GM19372 (cell line): ENCODE measurements at regions not wholly inside any gene's neighbourhood (a gene's known extent, or its start where the extent isn't known, plus 50 kb on each side); places are given as distances from the start of the nearest gene placed in this dataset.

Experiments used
- ATAC-seq: cut with Tn5 transposase; IDR thresholded peaks from one replicate; pipeline ENCODE4 v1.9.1; 2021; ENCODE audit warnings: mild to moderate bottlenecking, low read depth, moderate library complexity; ENCODE audit not compliant: unreplicated experiment

DNA sequence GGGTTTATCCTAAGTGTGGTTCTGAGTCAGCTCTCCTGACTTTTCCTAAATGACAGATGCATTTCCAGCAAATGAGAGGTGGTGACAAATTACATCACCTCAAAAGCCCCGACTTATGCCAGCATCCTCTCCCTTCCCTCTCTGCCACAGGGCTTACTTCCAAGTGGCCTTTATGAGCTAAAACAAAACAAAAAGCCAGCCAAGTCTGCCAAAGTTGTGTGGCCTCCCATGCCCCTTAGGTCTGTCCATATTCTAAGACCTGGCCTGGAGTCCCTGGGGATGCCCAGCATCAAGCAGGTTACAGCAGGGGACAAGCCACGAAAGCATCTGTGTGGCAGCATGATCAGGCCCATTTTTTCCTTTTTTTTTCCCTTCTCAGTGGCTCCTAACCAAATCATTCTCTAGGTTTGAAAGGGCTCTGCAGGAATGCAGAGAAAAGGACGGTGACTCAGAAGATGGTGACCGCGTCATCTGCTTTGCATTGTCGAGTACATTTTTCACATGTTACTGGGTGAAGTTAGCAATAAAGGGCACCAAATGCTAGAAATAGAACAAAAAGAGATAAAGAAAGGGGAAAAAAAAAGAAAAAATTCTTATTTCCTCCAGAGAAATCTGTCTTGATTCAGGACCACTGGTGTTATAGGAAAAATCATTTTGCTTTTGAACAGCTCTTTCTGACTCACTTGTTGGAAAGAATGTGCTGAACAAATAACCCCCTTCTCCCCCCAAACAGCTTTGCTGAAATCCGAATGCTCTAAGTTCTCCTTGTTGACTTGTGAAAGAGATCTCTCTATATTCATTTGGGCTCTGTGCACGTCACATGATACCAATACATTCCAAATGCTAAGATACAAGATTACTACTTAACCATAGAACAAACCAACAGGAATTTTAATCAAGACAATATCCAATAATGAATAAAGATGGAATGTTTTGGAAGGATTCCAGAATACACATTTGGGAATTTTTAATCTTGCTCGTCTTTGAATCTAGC is 178.7 kb downstream of the EN1 start:
- ATAC-seq = no peak

DNA sequence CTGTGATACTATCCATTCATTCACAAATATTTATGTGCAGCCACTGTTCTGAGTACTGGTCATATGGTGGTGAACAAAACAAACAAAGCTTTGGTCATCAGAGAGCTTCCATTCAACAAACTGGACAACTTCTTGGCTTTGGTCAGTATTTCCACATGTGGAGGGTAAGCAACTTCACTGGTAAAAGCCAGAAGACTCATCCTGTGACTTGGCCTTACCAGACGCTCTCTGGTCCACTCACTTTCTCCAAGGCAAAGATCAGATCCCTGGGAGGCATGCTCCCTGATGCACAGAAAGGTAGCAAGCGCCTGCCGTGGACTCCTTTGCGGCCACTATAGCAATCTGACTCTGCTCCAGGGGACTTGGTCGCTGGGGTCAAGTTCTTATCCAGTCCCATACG is 179.5 kb downstream of the EN1 start:
- no peak for ATAC-seq

DNA sequence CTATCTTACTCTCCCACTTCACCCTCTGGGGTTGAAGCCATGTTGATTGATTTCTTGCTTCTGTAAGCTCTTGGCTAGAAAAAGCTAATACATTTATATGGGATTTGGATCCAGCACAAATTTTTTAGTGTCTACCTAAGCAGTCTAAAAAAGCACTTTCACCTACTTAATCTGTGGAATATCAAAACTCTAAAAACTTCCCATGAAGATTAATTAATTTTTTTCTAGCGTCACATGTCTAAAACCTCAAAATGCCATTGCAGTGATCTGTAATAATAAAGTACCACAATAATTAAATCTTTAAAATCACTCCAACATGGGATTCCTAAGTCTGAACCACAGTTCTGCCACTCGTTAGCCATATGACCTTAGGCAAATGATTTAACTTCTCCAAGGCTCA is 180.1 kb downstream of the EN1 start:
- ATAC-seq = no peak

DNA sequence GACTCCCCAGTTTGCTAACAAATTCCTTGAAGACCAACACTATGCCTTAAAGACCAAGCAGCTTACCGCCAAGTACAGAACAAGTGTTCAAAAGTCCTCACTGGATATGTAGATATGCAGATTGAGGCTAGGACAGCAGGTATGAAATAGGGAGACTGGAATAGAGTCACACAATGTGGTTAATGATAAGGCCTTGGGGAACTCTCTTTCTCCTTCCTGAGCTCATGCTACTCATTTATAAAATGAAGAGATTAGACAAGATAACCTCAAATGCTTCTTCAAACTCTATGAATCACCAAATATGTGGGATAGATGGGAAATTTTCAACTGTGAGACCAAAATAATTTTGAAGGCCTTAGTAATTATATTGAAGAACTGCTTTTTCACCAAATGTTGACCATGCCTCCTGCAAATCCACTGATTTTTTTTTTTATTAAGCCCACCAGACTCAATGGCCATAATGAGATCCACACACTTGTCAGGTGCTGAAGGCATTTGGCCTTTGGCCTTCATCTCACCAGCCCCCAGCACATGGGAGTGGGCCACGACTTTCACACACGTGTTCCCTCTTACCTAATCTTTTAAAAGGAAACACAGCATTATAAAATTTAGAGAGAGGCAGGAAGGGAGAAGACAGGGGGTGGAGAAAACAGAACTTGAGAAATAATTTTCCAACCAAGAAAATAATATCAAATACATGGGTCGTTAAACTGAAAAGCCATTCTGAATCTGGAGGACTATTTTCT is 181.5 kb downstream of the EN1 start:
- ATAC-seq = no peak

DNA sequence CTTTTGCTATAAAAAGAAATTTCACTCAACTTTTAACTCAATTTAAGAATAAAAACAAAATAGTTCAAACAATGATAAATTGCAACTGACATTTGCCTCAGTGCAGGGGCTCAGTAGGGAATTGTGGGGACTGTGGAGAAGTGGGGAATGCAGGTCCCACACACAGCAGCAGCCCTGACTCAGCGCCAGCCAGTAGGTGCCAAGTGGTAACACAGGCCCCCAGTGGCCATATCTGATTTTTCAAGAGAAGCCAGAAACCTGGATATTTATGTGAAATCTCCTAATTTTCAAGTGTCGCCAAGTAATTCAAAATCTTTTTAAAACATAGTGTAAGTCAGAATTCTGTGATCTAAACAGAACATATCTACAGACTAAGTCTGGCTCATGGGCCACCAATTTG is 186.3 kb downstream of the EN1 start:
- no peak for ATAC-seq

DNA sequence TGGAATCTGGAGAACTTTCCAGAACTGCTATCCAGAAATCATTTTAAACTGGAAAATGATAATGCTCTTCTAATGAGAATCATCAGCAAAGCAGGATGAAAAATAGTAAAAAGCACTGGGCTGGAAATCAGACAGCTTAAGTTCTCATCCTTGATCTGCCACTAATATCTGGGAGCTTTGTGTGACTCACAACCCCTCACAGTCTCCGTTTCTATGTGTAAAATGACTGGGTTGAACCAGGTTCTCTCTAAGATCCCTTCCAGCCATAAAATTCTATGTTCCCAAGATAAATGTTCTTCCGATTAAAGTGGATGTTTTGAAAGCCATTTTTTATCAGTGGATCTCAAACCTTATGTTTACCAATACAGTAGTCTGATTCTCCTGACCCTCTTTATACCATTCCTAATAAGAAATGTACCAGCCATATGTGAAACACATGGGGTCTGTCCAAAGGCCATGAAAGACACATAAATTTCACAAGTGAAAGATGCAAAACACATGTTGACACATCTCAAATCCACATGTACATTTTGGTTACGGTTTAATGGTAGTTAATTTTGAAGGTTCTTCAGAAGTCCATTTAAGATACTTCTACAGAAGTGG is 188.8 kb downstream of the EN1 start:
- no peak for ATAC-seq

DNA sequence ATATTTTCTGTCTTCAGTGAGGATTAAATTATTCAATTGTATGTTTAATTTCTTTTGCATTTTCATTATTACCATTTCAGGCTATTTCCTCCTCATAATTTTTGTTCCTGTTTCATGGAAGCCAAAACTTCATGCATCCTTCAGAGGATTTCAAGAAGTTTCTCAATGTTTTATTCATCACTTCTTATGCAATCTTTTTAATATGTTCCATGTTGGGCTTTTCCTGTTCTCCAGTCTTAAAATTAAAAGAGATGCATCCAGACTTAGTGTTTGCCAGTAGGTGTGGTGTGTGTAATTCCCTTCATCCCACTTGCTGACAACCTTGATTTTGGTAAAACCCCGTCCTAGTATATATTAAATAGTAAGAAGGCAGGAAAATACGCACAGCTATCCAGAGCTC is 190.0 kb downstream of the EN1 start:
- no peak for ATAC-seq

DNA sequence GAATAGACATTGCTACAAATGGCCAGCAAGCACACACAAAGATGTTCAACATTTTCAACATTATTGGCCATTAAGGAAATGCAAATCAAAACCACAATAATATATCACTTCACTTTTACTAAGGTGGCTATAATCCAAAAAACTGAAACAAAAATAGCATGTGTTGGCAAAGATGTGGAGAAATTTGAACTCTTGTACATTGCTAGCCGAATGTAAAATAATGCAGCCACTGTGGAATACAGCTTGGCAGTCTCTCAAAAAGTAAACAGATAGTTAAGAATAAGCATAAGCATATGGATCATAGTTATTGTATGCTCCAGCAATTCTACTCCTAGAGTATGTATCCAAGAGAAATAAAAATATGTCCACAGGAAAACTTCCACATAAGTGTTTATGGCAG is 192.5 kb downstream of the EN1 start:
- no peak for ATAC-seq

DNA sequence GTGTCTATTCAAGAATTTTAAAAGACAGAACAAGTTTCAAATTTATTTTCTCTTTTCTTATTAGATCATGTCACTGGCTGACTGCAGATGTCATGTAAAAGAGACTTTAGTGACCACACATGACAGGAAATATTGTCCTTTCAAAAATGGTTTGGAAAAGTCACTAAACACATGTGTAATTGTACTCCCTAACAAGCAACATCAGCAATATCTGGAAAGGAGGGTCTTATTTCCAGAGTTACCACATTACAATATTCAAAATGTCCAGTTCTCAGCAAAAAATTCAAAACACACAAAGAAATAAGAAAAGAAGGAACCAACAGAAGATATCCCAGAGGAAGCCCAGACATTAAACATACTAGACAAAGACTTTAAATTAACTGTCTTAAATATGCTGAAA is 197.1 kb downstream of the EN1 start:
- no peak for ATAC-seq

DNA sequence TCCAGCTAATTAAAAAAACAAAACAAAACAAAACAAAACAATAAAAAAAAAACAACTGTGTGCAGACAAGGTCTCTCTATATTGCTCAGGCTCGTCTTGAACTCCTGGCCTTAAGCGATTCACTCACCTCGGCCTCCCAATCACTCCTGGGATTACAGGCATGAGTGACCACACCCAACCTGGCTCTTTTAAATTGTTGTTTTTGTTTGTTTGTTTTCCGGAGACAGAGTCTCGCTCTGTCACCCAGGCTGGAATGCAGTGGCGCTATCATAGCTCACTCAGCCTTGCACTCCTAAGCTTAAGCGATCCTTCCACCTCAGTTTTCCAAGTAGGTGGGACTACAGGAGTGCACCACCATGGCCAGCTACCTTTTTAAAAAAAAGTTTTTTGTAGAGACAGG is 201.6 kb downstream of the EN1 start:
- ATAC-seq = no peak

DNA sequence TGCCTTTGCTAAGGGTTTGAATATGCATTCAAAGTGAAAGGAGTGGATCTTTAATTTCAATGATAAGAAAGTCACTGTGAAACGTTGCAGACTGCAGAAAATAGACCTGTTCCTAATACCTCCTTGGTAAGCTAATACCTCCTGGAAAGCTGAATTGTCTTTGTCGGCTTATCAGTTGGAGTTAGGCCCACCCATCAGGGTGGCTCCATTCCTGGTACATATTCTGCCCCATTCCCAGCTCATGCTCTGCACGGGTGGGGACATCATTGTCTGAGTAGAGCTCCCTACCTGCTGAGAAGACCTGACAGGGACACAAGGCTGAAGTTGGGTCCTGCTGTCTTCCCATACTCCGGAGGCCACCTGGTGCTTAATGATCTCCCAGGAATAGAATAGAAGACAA is 203.3 kb downstream of the EN1 start:
- ATAC-seq = no peak

DNA sequence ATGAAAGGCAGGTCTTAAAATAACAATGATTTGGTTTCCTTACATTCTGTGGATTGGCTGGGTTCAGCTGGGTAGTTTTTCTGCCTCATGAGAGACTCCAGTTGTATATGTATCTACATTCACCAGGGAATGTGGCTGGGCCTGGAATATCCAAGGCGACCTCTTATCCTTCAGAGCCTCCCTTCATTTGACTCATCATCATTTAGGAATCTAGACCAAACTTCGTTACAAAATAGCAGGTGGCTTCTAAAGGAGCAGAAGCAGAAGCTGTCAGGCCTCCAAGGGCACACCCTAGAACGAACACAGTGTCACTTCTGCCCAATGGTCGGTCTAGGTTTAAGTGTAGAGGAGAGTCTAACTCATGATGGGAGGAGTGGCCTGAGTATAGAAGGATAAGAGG is 204.2 kb downstream of the EN1 start:
- no peak for ATAC-seq

DNA sequence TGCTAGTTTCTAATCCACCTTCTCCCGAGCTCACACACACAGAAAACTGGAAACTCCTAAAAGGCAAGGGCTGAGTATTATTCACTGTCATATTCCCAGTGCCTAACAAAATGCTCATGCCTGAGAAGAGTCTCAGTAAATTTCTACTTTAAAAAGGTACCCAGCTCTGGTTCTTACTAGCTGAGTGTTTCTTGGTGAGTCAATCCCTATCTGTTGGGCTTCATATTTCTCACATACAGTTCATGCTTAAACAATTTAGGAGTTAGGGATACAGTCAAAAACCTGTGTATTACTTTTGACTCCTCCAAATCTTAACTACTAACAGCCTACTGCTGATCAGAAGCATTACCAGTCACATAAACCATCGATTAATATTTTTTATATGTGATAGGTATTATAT is 204.9 kb downstream of the EN1 start:
- ATAC-seq = no peak

DNA sequence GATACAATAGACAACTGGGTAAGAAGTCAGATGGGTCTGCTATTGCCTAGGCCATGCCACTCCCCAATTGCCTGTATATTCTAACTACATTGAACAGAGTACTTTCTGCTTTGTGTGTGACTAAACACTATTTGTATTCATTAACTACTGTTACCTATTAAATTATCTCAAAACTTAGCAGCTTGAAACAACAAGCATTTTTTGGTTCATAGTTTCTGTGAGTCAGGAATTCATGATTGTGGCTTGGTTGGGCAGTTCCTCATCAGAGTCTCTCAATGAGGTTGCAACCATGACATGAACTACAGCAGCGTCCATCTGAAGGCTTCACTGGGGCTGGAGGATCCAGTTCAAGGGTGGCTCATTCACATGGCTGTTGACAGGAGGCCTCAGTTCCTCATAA is 205.7 kb downstream of the EN1 start:
- ATAC-seq = no peak

DNA sequence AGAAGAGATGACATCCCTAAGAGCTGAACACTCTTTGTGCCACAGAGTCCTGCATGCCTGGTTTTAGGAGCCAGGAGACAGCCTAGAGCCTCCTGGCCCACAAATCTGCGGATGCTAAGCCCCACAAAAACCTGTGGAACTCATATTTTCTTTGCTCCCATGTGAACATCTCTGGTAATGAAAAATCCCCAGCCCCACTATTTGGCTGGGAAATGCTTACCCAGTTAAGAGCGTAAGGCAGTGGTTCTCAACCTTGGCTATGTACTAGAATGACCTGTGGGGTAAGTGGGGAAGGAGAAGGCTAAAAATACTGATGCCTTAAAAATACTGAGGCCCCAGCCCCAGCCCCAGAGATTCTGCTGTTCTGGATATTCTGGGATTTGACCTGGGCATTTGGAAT is 208.1 kb downstream of the EN1 start:
- ATAC-seq = no peak

DNA sequence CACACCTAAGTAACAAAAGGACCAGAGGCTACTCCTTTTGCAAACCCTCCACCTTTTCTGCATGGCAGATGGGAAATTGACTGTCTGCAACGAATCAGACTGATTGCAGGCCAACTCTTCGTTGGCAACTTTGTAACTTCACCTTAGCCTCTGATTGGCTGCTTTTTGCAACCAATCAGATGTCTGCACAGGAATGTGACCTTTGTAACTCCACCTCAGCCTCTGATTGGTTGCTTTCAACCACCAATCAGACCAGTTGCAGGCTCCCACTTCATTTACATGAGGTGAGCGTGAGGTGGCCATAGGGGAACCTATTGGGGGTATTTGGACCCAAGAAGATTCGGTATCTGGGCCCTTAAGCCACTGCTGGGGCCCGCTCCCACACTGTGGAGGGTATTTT is 209.0 kb downstream of the EN1 start:
- no peak for ATAC-seq

DNA sequence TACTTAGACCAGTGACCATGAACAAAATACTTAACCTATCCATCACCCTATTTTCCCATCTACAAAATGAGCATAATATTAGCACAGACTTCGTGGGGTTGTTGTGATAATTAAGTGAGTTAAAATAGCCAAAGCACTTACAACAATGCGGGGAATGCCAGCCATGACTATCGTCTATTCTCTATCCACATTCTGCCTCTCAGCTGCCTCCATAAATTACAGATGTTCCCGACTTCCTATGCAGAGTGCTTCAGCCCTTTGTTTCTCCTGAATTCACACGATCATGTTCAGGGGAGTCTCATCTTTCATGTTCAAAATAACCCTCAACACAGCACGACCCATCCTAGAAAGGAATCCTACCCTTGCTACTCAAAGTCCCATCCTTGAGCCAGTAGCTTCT is 211.6 kb downstream of the EN1 start:
- no peak for ATAC-seq

DNA sequence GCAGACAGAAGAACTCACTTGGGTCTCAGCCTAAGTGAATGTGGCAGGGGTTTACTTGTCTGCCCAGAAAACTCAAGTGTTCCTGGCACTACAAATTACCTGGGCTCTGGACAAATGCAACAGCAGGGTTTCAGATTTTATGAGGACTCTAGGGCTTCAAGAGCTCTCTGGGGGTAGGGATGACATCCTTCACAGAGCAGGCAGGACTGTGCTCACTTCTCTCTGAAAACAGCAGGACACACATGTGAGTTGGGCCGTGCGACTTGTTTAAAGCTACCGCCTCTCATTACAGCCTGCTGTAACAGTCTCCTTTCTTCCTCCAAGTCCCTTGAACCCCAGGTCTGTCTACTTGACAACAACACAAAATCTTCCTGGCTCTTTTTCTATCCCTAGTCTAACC is 212.6 kb downstream of the EN1 start:
- ATAC-seq = no peak

DNA sequence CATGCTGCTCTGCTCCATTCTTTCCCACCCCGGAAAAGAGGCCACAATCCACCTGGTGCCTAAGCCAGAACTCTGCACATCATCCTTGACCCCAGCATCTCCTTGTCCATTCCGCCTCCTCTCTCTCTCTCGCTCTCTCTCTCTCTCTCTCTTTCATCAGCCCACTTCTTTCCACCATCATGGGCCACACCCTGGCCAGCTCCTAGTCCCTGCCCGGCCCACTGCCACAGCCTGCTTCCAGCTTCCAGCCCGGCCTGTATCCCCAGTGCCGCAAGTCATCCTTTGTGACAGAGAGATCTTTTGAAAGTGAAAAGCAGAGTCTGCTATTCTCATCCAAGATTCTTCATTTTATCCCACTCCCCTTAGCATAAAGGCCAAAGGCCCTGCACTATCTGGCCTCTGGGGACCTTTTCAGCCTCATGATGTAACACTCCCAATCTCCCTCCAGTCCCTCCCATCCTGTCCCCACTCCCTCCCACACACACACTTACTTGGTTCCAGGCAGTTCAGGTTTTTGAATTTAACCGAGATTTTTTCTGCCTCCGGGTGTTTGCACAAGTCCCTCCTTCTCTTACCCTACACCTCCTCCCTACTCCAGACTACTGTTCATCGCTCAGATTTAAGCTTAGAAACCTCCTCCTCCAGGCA is 214.0 kb downstream of the EN1 start:
- ATAC-seq = no peak

DNA sequence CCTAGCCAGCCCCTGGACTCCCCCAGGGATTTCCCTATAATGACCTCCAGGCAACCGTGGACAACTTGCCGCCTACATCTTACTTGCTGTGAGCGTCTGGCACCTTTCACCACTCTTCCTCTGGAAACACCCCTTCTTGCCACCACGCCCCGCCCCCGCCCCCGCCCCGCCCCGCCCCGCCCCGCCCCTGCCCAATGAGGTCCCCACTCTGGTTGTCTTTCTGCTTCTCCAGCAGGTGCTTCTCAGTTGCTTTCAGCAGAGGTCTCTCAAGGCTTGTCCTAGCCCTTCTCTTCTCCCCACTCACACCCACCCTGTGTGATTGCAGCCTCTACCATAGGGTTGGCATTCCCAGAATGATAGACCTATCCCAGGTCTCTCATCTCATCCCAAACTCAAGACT is 214.5 kb downstream of the EN1 start:
- no peak for ATAC-seq

DNA sequence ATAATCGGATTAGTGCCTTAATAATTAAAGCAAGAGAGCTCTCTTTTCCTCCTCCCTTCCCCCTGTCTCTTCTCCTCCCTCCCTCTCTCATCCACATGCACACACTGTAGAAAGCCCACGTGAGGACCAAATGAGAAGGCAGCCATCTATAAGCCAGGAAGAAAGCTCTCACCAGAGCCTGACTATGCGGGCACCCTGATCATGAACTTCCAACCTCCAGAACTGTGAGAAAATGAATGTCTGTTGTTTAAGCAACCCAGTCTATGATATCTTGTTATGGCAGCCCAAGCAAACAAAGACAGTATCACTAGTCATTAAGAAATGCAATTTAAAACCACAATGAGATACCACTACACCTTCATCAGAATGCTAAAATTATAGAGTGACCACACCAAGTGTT is 220.3 kb downstream of the EN1 start:
- ATAC-seq = no peak
